Pancreas (tissue), 10 donors: ENCODE measurements at regions not wholly inside any gene's neighbourhood (a gene's known extent, or its start where the extent isn't known, plus 50 kb on each side); places are given as distances from the start of the nearest gene placed in this dataset.

ENCODE experiments used
- ATAC-seq, 4 donors: fragments of 200-7000 bp; cut with Tn5 transposase; one replicate each; pipeline versions ENCODE4 v1.8.0 to v1.9.1; 2020; ENCODE audit warnings: mild to moderate bottlenecking in 4 of 4, moderate library complexity in 4 of 4
- DNase-seq, 6 donors: peaks; one replicate each; pipeline ENCODE4 v3.0.0-alpha.2; 2020
- FAIRE-seq: peaks from 2 replicates; lab custom pipeline; 2012; peaks lifted over from hg19 to GRCh38; lab: Jason Lieb, UNC
- H3K27ac ChIP-seq, 4 donors: fragments of 200-600 bp; sonication (generic); 1 replicate in 3 of 4; 2 replicates in 1 of 4; pipeline versions ENCODE4 v1.5.0 to v1.8.0; 2020
- H3K27me3 ChIP-seq, 4 donors: fragments of 200-600 bp; one replicate each; pipeline ENCODE4 v1.8.0; 2021
- H3K36me3 ChIP-seq, 3 donors: fragments of 200-600 bp; sonication (generic) in 1 of 3; one replicate each; pipeline versions ENCODE4 v1.5.0 to v1.8.0; 2020 to 2021
- H3K4me1 ChIP-seq, 3 donors: fragments of 200-600 bp; one replicate each; pipeline ENCODE4 v1.8.0; 2021
- H3K4me3 ChIP-seq, 4 donors: fragments of 200-600 bp; sonication (generic) in 2 of 4; one replicate each; pipeline versions ENCODE4 v1.5.0 to v1.8.0; 2020 to 2021
- H3K9me3 ChIP-seq, 4 donors: fragments of 200-600 bp; one replicate each; pipeline ENCODE4 v1.8.0; 2021
- WGBS, 2 donors: extraction: QIAGEN DNeasy Blood & Tissue Kit; methylation state at CpG; one replicate each; pipeline ENCODE4 v1.1.7; 2013; 5-methylcytosine and 5-hydroxymethylcytosine counted together
- intact Hi-C, 3 donors: fragments of 100-400 bp; cut with DNase I; formaldehyde crosslinking; loops; one replicate each; pipeline versions ENCODE4 v1.11.1 to v1.14.2; 2022
- TF ChIP-seq, protein P1 (sequence below), 4 donors: fragments of 200-600 bp; sonication (generic) in 3 of 4; IDR thresholded peaks; one replicate each; pipeline versions ENCODE4 v1.5.0 to v1.8.0; 2021; ENCODE audit warnings: antibody characterized with exemption in 4 of 4
- donor health status: healthy with polysubstance abuse.
- donor health status: DM: no; HTN: no; CAD: no; lungs with moderate emphysema.
- donor health status: DM: no; HTN: no; CAD: no.
- donor health status: control.
- donor health status: control.
- donor health status: Bipolar disorder and iron deficiency.
- donor health status: DM: yes; HTN: yes; CAD: no.
- donor health status: DM: no; HTN: no; CAD: no.
- donor health status: DM: no; HTN: no; CAD: no.
- donor health status: DM: yes; HTN: yes; CAD: no.

DNA sequence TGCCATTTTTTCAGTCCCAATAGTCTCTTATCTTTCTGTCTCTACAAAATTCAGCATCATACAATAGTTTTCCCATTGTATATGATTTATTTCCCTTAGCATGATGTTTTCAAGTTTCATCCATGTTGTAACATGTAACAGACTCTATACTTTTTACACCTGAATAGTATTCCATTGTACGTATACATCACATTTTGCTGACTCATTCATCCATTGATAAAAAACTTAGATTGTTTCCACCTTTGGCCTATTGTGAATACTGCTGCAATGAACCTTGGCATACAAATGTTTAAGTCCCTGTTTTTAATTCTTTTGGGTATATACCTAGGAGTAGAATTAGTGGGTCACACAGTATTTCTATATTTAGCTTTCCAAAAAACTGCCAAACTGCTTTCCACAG is 349.3 kb upstream of the CDH2 start:
- intact Hi-C loops: no loop called here
- no peak for ATAC-seq
- H3K27ac ChIP-seq: no peak overlapping the region
- H3K9me3 ChIP-seq: no peaks in the 10 kb centered on the region
- H3K27me3 ChIP-seq: no peaks in the 10 kb centered on the region
- WGBS, 2 donors: 66 to 77% methylated on average over 1 of the region's 1 CpG
- no peak overlapping the region for H3K4me3 ChIP-seq
- no peak for FAIRE-seq
- H3K36me3 ChIP-seq: no peaks in the 10 kb centered on the region
- DNase-seq: no peak
- TF ChIP-seq, protein P1, sequence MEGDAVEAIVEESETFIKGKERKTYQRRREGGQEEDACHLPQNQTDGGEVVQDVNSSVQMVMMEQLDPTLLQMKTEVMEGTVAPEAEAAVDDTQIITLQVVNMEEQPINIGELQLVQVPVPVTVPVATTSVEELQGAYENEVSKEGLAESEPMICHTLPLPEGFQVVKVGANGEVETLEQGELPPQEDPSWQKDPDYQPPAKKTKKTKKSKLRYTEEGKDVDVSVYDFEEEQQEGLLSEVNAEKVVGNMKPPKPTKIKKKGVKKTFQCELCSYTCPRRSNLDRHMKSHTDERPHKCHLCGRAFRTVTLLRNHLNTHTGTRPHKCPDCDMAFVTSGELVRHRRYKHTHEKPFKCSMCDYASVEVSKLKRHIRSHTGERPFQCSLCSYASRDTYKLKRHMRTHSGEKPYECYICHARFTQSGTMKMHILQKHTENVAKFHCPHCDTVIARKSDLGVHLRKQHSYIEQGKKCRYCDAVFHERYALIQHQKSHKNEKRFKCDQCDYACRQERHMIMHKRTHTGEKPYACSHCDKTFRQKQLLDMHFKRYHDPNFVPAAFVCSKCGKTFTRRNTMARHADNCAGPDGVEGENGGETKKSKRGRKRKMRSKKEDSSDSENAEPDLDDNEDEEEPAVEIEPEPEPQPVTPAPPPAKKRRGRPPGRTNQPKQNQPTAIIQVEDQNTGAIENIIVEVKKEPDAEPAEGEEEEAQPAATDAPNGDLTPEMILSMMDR (IDR thresholded peaks at IDR 0.05): no peak
- H3K4me1 ChIP-seq: no peaks in the 10 kb centered on the region

- FAIRE-seq: no peak
- intact Hi-C loops: no loop called here
- no peak for ATAC-seq
Observed at GRCh38 chr18:28523758-28524475, 347.0 kb upstream of the CDH2 start.

GRCh38 chr18:28522236-28522635 is 345.3 kb upstream of the CDH2 start:
- Histone ChIP-seq H3K27ac (no peak overlapping the region), H3K4me3 (no peak overlapping the region), H3K36me3 (no peaks in the 10 kb centered on the region), H3K9me3 (no peaks in the 10 kb centered on the region), H3K4me1 (no peaks in the 10 kb centered on the region), H3K27me3 (no peaks in the 10 kb centered on the region)
- no peak for DNase-seq
- 56 to 69% methylated on average over 4 of the region's 4 CpGs for WGBS, 2 donors
- TF ChIP-seq, protein P1 (IDR thresholded peaks at IDR 0.05): no peak
- FAIRE-seq: no peak
- intact Hi-C loops: no loop called here
- ATAC-seq: no peak

More at GRCh38 chr18:28523758-28524475, 347.0 kb upstream of the CDH2 start:
- no peak overlapping the region for H3K27ac ChIP-seq
- H3K9me3 ChIP-seq: no peaks in the 10 kb centered on the region
- no peaks in the 10 kb centered on the region for H3K4me1 ChIP-seq
- no peaks in the 10 kb centered on the region for H3K36me3 ChIP-seq
- TF ChIP-seq, protein P1 (IDR thresholded peaks at IDR 0.05): no peak
- H3K4me3 ChIP-seq: no peak overlapping the region
- DNase-seq: no peak
- 60 to 75% methylated on average over 10 of the region's 10 CpGs for whole genome bisulfite sequencing, 2 donors
- no peaks in the 10 kb centered on the region for H3K27me3 ChIP-seq

DNA sequence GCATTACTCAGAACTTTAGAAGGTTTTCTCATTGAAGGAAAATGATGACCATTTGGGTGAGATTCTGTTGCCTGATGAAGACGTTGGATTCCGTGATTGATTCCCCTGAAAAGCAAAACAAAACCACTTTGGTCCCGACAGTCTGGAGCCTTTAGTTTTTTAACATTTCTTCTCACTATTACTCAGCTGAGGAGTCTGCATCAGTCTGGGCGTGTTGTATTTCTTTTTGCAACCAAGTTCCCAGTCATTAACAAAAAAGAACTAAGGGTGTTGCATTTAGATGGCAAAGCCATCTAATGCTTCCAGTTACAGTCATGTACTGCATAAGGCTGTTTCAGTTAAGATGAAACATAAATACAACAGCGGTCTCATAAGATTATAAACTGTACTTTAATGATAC is 343.1 kb upstream of the CDH2 start:
- H3K27ac ChIP-seq: no peak overlapping the region
- no peak for ATAC-seq
- DNase-seq: no peak
- TF ChIP-seq, protein P1 (IDR thresholded peaks at IDR 0.05): no peak
- no peak overlapping the region for H3K4me3 ChIP-seq
- H3K36me3 ChIP-seq: no peaks in the 10 kb centered on the region
- no peak for FAIRE-seq
- H3K4me1 ChIP-seq: no peaks in the 10 kb centered on the region
- no peaks in the 10 kb centered on the region for H3K27me3 ChIP-seq
- intact Hi-C loops: no loop called here
- H3K9me3 ChIP-seq: no peaks in the 10 kb centered on the region
- 56 to 67% methylated on average over 5 of the region's 5 CpGs for WGBS, 2 donors

- no peak for ATAC-seq
- Histone ChIP-seq H3K4me1 (no peaks in the 10 kb centered on the region), H3K27me3 (no peaks in the 10 kb centered on the region), H3K9me3 (no peaks in the 10 kb centered on the region), H3K36me3 (no peaks in the 10 kb centered on the region), H3K27ac (no peak overlapping the region), H3K4me3 (no peak overlapping the region)
- TF ChIP-seq, protein P1 (IDR thresholded peaks at IDR 0.05): no peak
- intact Hi-C loops: no loop called here
- no peak for FAIRE-seq
- DNase-seq: no peak
- 58 to 69% methylated on average over 6 of the region's 6 CpGs for WGBS, 2 donors
Observed at GRCh38 chr18:28514699-28515098, 337.8 kb upstream of the CDH2 start.
